LNCAP (cell line): ENCODE measurements at regions not wholly inside any gene's neighbourhood (a gene's known extent, or its start where the extent isn't known, plus 50 kb on each side); places are given as distances from the start of the nearest gene placed in this dataset.

Source experiments
- TF ChIP-seq, protein P1 (sequence below): fragments of 450-650 bp; IDR thresholded peaks from 2 replicates; pipeline ENCODE4 v1.5.1; 2017; ENCODE audit warnings: mild to moderate bottlenecking

DNA sequence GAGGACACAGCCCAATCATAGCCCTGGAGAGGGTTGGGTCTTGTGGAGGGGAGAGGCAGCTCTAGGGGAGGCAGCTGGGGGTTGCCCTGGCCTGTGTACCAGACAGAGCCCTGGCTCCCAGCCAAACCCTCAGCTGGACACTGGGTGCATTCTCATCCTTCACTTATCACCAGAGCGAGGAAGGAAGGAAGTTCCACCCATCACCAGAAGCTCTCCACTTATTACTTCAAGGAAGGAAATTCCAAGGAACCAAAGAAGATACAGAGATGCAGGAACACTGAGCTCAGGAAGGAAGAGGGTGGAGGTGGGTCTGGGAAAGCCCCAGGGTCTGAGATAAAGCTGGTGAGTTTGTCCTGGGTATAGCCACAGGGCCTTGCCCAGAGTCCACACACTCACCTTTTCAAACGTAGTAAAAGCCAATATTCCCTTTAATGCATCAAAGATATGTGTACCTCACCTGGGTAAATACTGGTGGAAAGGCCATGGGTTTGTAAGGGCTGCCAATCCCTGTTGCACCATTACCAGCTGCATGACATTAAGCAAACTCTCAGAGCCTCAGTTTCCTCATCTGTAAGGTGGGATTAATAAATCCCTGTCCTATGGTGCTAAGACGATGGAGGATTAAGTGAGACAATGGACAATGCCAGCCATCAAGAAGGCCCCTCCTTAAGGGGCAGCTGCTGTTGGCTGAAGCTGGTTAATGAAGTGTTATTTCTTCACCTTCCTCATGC is 109.7 kb upstream of the NAA20 start:
- TF ChIP-seq, protein P1, sequence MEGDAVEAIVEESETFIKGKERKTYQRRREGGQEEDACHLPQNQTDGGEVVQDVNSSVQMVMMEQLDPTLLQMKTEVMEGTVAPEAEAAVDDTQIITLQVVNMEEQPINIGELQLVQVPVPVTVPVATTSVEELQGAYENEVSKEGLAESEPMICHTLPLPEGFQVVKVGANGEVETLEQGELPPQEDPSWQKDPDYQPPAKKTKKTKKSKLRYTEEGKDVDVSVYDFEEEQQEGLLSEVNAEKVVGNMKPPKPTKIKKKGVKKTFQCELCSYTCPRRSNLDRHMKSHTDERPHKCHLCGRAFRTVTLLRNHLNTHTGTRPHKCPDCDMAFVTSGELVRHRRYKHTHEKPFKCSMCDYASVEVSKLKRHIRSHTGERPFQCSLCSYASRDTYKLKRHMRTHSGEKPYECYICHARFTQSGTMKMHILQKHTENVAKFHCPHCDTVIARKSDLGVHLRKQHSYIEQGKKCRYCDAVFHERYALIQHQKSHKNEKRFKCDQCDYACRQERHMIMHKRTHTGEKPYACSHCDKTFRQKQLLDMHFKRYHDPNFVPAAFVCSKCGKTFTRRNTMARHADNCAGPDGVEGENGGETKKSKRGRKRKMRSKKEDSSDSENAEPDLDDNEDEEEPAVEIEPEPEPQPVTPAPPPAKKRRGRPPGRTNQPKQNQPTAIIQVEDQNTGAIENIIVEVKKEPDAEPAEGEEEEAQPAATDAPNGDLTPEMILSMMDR: no peak

- TF ChIP-seq, protein P1: no peak
Observed at GRCh38 chr20:19908576-19908975, 108.6 kb upstream of the NAA20 start.

DNA sequence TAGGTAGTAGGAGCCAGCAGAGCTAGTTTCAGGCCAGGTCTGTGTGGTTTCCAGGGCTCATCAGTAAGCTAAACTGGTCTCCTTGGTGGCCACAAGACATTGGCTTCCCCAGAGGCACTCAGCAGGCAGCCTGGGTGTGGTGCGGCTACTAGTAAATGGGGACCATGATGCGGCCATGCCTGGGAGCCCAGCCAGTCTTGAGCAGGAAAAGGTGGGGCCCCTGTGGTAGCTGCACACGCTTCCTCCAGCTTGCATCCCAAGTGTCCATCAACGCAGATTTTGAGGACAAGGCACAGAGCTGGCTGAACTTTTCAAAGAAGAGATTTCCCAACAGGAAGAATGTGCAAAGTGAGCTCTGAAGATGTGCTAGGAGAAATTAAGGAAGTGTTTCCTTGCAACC is 107.4 kb upstream of the NAA20 start:
- TF ChIP-seq, protein P1: no peak

GRCh38 chr20:19911810-19912382 is 105.3 kb upstream of the NAA20 start:
- TF ChIP-seq, protein P1: no peak

DNA sequence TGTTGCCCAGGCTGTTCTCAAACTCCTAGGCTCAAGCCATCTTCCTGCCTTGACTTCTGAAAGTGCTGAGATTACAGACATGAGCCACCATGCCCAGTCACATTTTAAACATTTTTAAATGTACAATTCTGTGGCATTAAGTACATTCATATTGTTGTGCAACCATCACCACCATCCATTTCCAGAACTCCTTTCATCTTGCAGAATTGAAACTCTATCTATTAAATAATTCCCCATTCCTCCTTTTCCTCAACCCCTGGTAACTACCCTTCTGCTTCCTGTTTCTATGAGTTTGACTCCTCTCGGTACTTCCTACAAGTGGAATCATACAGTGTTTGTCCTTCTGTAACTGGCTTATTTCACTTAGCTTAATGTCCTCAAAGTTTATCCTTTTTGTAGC is 103.8 kb upstream of the NAA20 start:
- TF ChIP-seq, protein P1: no peak

DNA sequence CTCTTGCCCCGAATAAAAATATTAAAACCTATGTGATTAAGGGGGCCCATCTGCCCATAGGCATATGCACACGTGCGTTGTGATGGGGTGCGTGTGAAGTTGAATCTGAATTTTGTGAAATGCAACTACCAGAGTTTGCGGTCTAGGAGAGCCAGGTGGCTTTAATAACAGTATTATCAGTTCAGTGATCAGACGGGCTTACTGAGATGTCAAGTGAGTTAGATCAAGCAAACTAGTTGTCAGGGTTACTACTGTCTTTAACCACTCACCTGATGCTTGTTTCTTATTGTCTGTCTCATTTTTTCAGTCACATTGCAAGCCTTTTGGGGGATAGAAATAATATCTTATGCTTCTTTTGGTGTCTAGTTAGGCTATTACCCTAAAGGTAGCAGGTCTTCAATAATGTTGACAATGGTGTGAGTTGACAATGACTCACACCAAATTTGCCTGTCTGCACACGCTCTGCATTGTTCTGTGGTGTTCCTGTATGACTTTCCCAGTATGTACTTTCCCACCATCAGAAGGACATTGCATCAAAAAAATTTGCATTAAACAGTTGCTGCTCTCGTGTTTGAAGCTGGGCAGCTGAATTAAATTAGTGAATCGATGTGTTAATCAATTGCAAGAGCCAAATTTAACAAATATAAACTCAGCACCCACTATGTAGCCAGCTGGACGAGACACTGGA is 103.1 kb upstream of the NAA20 start:
- TF ChIP-seq, protein P1: no peak

GRCh38 chr20:19915111-19915798 is 101.9 kb upstream of the NAA20 start:
- TF ChIP-seq, protein P1: no peak
